ENCODE measurements at regions not wholly inside any gene's neighbourhood (a gene's known extent, or its start where the extent isn't known, plus 50 kb on each side); places are given as distances from the start of the nearest gene placed in this dataset.

- no peak for DNase-seq (ENCODE audit: extremely low read depth, low read depth, low spot score)
Observed at GRCh38 chr7:124364283-124364682, 331.4 kb upstream of the TMEM229A start.

DNA sequence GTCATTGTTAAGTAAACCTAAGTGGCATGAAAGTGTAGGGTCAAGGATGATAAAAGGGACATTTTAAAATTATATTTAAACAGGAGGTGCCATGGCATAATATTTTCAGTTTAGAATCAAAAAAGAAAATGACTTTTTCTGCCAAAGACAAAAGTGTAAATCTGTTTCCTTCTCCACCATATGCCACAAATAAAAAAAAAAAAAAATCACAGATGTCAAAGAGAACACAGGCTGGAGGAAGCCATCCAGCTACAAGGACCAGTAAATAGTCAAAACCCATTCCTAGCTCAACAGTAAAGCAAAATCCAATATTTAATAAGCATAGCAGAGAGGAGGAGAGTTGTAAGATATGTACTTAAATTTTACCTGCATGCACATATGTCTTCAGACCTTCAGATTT lies 321.3 kb upstream of the TMEM229A start:
- no peak for DNase-seq (ENCODE audit: extremely low read depth, low read depth, low spot score)

GRCh38 chr7:124351950-124352349 lies 319.1 kb upstream of the TMEM229A start:
- no peak for DNase-seq (ENCODE audit: extremely low read depth, low read depth, low spot score)

- no peak for DNase-seq (ENCODE audit: extremely low read depth, low read depth, low spot score)
Observed at GRCh38 chr7:124349443-124349842, 316.6 kb upstream of the TMEM229A start.

DNA sequence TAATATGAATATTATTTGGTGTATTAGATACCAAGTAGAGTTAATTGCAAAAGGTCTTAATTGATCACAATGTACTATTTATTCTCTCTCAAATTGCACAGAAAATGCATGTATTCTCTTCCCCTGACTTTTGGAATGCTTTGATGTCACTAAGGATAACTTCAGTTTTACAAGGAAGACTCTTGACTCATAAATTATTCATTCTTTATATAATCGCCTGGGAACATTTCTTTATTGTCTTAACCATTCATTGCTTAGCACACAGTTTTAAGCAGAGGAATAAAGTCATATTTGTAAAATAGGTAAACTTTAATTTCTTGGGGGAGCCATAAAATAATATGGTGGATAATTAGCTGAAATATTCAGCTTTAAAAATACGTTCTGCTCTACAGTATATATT lies 306.0 kb upstream of the TMEM229A start:
- DNase-seq (ENCODE audit: extremely low read depth, low read depth, low spot score): no peak

- no peak for DNase-seq (ENCODE audit: extremely low read depth, low read depth, low spot score)
Observed at GRCh38 chr7:124330731-124331407, 298.0 kb upstream of the TMEM229A start.

DNA sequence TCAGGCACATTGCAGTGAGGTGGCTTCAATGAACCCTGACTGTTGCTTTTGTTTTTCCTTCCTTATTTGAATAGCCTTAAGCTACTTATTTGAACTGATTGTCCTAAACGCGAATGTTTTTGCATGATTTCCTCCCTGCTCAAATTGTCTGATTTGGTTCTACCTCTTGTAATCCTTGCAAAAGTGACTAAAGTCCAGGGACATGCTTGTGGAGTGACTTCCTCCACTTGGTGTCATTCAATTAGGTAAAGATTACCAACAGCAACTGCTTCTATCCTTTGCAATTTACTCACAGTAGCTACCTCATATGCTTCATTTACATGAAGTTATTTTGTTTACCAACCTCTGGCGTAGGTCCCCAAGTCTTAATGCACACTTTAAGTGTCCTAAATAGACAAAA lies 295.9 kb upstream of the TMEM229A start:
- no peak for DNase-seq (ENCODE audit: extremely low read depth, low read depth, low spot score)

GRCh38 chr7:124324262-124324661 lies 291.4 kb upstream of the TMEM229A start:
- DNase-seq (ENCODE audit: extremely low read depth, low read depth, low spot score): no peak

DNA sequence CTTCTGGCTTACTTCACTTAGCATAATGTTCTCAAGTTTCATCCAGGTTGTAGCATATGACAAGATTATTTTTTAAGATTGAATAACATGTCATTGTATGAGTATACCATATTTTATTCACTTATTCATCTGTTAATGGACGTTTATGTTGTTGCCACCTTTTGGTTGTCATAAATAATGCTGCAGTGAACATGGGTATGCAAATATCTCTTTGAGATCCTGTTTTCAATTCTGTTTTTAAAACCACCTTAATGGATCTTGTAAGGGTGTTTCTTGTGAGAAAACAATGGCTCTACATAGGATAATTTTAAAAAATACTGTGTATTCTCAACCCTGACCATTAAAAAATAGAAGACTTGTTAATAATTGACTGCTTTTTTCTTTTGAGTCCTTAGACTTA lies 290.7 kb upstream of the TMEM229A start:
- DNase-seq (ENCODE audit: extremely low read depth, low read depth, low spot score): no peak

DNA sequence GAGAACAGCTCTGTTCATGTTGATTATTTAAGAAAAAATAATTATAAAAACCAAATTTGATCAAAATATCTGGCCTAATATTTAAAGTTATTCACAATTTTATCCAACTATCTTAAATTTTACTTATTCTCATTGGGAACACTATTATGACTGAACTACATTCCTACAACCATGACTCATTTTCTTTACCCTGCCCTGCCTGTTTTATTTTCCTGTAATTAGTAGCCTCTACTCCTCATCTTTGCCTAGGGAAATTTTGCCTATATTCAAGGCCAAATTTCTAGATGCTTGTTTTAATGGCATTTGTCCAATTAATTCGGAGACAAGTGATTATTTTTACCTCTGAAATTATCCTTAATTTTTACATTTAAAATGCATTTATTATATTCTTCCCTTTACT lies 289.7 kb upstream of the TMEM229A start:
- DNase-seq (ENCODE audit: extremely low read depth, low read depth, low spot score): no peak

GRCh38 chr7:124318721-124319450 lies 286.0 kb upstream of the TMEM229A start:
- no peak for DNase-seq (ENCODE audit: extremely low read depth, low read depth, low spot score)

DNA sequence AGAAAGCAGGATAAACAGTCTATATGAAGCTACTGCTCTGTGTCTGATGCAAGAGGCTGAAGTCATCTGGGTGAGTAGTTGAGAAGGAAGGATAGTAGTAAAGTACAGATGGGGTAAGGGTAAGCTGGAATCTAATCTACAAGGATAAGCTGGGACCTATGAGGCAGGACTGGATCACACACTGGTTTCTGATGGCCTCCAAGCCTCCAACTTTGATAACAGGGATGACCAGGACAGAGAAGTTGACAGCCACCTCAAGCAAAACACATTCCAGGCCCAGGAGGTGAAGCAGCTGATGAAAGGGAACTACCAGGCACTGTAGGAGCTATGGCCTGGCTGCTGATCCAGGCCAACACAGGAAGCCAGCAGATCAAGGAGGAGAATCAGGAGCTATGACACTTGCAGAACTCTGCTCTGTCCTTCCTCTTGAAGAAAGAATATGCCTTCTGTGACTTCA lies 278.1 kb upstream of the TMEM229A start:
- no peak for DNase-seq (ENCODE audit: extremely low read depth, low read depth, low spot score)

- no peak for DNase-seq (ENCODE audit: extremely low read depth, low read depth, low spot score)
Observed at GRCh38 chr7:124308384-124308783, 275.5 kb upstream of the TMEM229A start.

DNA sequence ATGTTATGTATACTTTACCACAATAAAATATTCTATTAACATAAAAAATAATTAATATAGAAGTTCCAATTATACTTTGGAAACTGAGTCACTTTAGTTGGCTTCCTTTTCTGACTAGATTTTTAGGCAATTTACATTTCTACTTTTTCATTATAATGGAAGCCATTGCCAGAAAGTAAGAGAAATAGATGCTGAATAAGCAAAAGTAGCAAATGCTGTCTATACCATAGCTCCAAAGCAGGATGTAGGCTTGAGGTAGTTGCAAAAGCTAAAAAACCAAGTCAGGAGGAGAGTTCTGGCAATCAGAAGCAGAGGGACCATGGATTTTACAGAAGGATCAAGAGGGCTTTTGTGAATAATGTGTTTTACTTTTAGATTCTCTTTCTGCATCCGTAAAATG lies 262.4 kb upstream of the TMEM229A start:
- DNase-seq (ENCODE audit: extremely low read depth, low read depth, low spot score): no peak

- no peak for DNase-seq (ENCODE audit: extremely low read depth, low read depth, low spot score)
Observed at GRCh38 chr7:124284937-124285336, 252.1 kb upstream of the TMEM229A start.

DNA sequence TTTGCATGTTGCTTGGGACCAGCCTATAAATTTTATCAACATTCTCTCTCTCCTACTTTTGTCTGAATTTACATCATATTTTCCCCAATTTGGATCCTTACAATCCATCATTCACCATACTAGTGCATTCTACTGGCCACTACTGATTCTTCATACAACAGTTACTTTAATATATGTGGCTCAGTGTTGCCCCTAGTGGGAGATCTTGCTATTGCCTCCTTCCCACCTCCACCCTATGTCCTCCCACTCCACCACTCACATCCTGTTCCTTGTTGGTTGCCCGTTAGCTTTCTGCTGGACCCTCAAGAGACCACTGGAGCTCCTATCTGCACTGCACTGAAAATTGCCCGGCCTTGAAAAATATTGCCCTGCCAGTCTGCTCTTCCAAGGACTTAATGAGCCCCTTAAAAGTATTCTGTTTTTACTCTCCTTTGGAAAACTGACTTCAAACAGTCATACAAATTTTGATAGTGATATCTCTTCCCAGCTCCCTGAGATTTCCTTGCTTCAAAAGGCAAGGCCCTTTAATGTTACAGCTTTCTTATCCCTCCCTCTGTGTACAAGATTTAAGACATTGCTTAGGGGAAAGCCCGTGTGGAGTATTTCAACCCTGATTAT lies 243.2 kb upstream of the TMEM229A start:
- no peak for DNase-seq (ENCODE audit: extremely low read depth, low read depth, low spot score)

DNA sequence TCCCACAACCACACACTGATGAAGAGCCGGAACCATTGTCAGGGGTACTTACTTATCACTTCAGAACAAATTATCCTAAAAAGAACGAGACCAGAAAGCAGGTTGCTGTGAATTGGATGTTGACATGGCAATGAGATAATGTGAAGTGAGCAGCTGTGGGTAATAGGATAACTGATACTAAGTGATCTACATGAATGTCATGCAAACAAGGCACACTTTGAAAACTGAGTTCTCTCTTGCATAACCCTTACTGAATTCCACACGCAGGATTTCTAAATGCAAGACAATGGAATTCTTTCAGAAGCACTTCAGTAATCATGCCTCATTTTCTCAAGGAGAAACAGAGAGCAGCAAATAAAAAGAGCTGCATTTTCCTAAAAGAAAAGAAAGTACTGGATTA lies 242.5 kb upstream of the TMEM229A start:
- no peak for DNase-seq (ENCODE audit: extremely low read depth, low read depth, low spot score)

DNA sequence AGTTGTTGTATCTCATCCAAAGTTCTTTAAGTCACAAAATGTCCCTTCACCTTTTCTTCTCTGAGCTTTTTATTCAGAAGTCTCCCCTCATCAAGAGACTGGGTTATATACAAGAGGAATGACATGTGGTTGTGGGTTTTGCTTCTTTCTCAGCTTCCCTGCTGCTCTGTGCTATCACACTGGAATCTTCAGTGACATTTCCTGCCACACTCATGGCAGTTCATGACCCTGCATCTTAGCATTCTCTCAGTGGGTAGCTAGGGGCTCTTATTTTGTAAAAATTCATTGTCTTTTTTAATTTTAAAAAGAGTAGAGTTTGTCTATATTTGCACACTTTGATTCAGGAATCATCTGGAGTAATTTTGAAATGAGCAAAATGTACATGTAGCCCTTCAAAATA lies 236.9 kb upstream of the TMEM229A start:
- DNase-seq (ENCODE audit: extremely low read depth, low read depth, low spot score): no peak

DNA sequence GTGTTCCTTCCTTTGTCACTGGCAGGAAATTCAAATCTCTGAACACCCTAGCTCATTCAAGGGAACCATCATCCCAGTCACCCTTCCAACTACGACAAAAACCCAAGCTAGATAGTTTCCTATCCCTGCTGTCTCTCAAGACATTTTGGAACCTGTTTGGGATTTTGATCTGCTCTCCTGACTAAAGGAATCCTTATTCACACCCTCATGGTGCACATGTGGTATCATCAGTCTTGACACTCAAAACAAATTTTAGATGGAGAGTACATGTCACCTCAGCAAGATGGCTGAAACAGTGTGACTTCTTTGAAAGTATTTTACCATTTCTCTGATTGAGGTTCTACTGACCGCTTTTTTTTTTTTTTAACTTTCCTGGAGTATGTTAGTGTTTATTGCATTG lies 234.3 kb upstream of the TMEM229A start:
- no peak for DNase-seq (ENCODE audit: extremely low read depth, low read depth, low spot score)

DNA sequence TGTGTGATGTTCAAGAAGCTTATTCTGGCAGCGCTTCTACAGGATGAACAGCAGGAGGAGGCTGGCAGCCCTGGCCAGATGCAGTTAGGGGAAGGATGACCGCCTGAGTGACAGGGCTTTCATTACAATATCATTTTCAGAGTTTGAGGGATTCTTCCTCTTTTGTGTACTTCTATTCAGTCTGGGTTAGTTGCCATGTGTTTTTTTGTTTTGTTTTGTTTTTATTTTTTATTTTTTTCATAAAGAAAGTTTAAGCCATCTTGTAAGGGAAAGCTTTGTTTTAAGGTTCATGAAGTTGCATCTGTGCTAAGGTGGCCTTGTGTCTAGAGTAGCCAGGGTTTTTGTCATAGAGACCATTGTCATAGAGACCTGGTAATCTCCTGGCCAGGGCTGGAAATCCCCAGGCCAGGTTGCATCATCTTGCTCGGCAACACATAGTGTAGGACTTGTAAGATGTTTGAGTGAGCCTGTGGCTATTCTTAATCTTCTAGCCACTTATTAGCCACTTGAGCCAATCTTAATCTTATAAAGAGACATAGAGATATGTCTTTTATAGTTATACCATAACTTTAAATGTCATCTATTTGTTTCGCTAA lies 230.5 kb upstream of the TMEM229A start:
- no peak for DNase-seq (ENCODE audit: extremely low read depth, low read depth, low spot score)

DNA sequence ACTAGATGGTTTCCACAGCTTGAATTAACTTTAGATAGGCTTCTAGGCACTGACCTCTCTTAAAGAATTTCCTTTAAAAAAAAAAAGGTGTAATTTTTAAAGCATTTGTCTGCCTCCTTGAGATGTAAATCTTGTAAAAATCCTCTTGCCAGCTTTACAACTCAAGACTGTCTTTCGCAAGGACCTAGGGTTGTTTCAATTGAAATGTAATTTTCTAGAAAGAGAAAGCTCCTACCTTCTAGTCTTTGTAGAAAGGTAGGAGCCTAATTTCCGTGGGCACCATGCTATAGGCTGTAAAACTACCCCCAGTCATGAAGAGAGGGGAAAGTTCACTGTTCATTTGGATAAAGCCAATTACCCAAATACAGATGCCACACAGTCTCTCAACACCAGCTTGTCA lies 228.8 kb upstream of the TMEM229A start:
- DNase-seq (ENCODE audit: extremely low read depth, low read depth, low spot score): no peak
